ENCODE measurements at regions not wholly inside any gene's neighbourhood (a gene's known extent, or its start where the extent isn't known, plus 50 kb on each side); places are given as distances from the start of the nearest gene placed in this dataset.
A peak's percentile ranks its signal among the peaks of the same experiment; 100 is the strongest.

DNA sequence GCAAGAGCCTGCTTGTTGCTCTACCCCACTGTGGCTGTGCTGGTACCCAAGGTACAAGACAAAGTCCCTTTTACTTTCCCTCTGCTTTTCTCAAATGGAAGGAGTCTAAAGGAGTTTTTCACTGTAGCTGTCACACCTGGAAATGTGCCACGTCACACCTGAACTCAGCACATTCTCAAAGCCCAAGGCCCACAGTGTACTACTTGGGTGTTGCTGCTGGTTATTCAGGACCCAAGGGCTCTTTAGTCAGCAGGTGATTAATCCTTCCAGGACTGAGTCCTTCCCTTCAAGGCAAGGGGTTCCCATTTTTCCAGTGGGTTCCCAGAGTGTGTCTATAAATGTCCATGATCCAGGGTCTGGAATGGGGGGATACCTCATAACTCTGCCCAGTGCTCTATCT, 63.2 kb upstream of the STK39 start:
- Histone ChIP-seq H3K9ac (ENCODE audit: low read length) (no peak overlapping the region), H3K9me3 (ENCODE audit: control insufficient read depth in 1 of 2, insufficient read depth in 1 of 2, low read depth in 1 of 2, low read length in 2 of 2) (no peaks in the 10 kb centered on the region; a peak in 2 of 4 replicates), H4K20me1 (ENCODE audit: insufficient read depth) (no peaks in the 10 kb centered on the region), H3K27me3 (ENCODE audit: insufficient read depth, low read length) (no peaks in the 10 kb centered on the region), H3K27ac (ENCODE audit: low read depth, low read length) (no peak overlapping the region), H3K36me3 (ENCODE audit: control insufficient read depth in 1 of 2, insufficient read depth in 2 of 2, low read length in 2 of 2) (no peaks in the 10 kb centered on the region), H3K4me2 (ENCODE audit: low read length) (no peak overlapping the region), H3K4me1 (ENCODE audit: control insufficient read depth in 1 of 2, insufficient read depth in 2 of 2, low read length in 2 of 2) (no peaks in the 10 kb centered on the region), H2AFZ (ENCODE audit: low read depth, low read length, poor library complexity, severe bottlenecking) (no peak overlapping the region), H3K79me2 (ENCODE audit: insufficient read depth, low read length) (no peaks in the 10 kb centered on the region), H3K4me3 (replicated peaks in 1 of 2; ENCODE audit: low read depth in 1 of 2, low read length in 2 of 2) (no peak overlapping the region), H3K9me2 (ENCODE audit: insufficient read depth) (no peaks in the 10 kb centered on the region; the same call in 1 of the 2 replicates)
- DNase-seq (ENCODE audit: low read depth, low spot score) (no peak), ATAC-seq (no peak)
- CTCF ChIA-PET: interaction anchor here (1.2 kb wide), 1 partner anchor 26 kb away, joined by 4 read pairs; no protein-coding TSS in a partner anchor
- POLR2A ChIA-PET: no interaction called here
- no TSS peak for BruUV-seq (replicated peaks)
- RAD21 ChIA-PET (ENCODE audit: low non-redundant PET in 1 of 2, low total read pairs in 2 of 2, uncharacterized antibody in 2 of 2, unreplicated experiment in 2 of 2): no interaction called here
- intact Hi-C loops (cut with micrococcal nuclease): no loop called here
- TF ChIP-seq RAD21 (IDR thresholded peaks at IDR 0.05; ENCODE audit: low read depth): no peak
- no peak for TF ChIP-seq EZH2 (IDR thresholded peaks at IDR 0.05)
- TF ChIP-seq SP1 (IDR thresholded peaks at IDR 0.05; ENCODE audit: low read depth): no peak
- no peak for TF ChIP-seq JUND (IDR thresholded peaks at IDR 0.05)
- no peak for TF ChIP-seq EZH2phosphoT487 (IDR thresholded peaks at IDR 0.05; ENCODE audit: borderline replicate concordance)
- no peak for TF ChIP-seq FOSL1 (IDR thresholded peaks at IDR 0.05; ENCODE audit: low read depth)
- no peak for TF ChIP-seq POLR2A (IDR thresholded peaks at IDR 0.05; ENCODE audit: borderline replicate concordance, extremely low read depth, insufficient read depth, insufficient read length)
- no peak for TF ChIP-seq EGR1 (IDR thresholded peaks at IDR 0.05; ENCODE audit: low read depth)
- no peak for TF ChIP-seq ELF1 (IDR thresholded peaks at IDR 0.05; ENCODE audit: borderline replicate concordance, low read depth)
- no peak for TF ChIP-seq SRF (IDR thresholded peaks at IDR 0.05; ENCODE audit: low read depth)

GRCh38 chr2:168311261-168311910, 64.0 kb upstream of the STK39 start:
- H3K27me3 ChIP-seq (ENCODE audit: insufficient read depth, low read length): no peaks in the 10 kb centered on the region
- POLR2A ChIA-PET: no interaction called here
- no TSS peak for BruUV-seq (replicated peaks)
- H4K20me1 ChIP-seq (ENCODE audit: insufficient read depth): no peaks in the 10 kb centered on the region
- no peak for ATAC-seq
- intact Hi-C loops (cut with micrococcal nuclease): no loop called here
- CTCF ChIA-PET: interaction anchor here (1.2 kb wide), 1 partner anchor 25 kb away, joined by 4 read pairs; no protein-coding TSS in a partner anchor
- no peaks in the 10 kb centered on the region for H3K4me1 ChIP-seq (ENCODE audit: control insufficient read depth in 1 of 2, insufficient read depth in 2 of 2, low read length in 2 of 2)
- no peak overlapping the region for H3K9ac ChIP-seq (ENCODE audit: low read length)
- peak overlapping the region; percentile 43 for H2AFZ ChIP-seq (ENCODE audit: low read depth, low read length, poor library complexity, severe bottlenecking)
- H3K79me2 ChIP-seq (ENCODE audit: insufficient read depth, low read length): no peaks in the 10 kb centered on the region
- H3K9me2 ChIP-seq (ENCODE audit: insufficient read depth): no peaks in the 10 kb centered on the region; the same call in 1 of the 2 replicates
- H3K4me3 ChIP-seq (replicated peaks in 1 of 2; ENCODE audit: low read depth in 1 of 2, low read length in 2 of 2): no peak overlapping the region
- no peak for DNase-seq (ENCODE audit: low read depth, low spot score)
- H3K36me3 ChIP-seq (ENCODE audit: control insufficient read depth in 1 of 2, insufficient read depth in 2 of 2, low read length in 2 of 2): no peaks in the 10 kb centered on the region
- no peak overlapping the region for H3K4me2 ChIP-seq (ENCODE audit: low read length)
- RAD21 ChIA-PET (ENCODE audit: low non-redundant PET in 1 of 2, low total read pairs in 2 of 2, uncharacterized antibody in 2 of 2, unreplicated experiment in 2 of 2): no interaction called here
- H3K27ac ChIP-seq (ENCODE audit: low read depth, low read length): no peak overlapping the region
- no peaks in the 10 kb centered on the region; a peak in 2 of 4 replicates for H3K9me3 ChIP-seq (ENCODE audit: control insufficient read depth in 1 of 2, insufficient read depth in 1 of 2, low read depth in 1 of 2, low read length in 2 of 2)
- TF ChIP-seq ZFX (IDR thresholded peaks at IDR 0.05): no peak
- TF ChIP-seq JUND (IDR thresholded peaks at IDR 0.05): no peak
- TF ChIP-seq RAD21 (IDR thresholded peaks at IDR 0.05; ENCODE audit: low read depth): no peak
- no peak for TF ChIP-seq CBX3 (IDR thresholded peaks at IDR 0.05; ENCODE audit: low read depth)
- TF ChIP-seq EZH2phosphoT487 (IDR thresholded peaks at IDR 0.05; ENCODE audit: borderline replicate concordance): no peak
- TF ChIP-seq, protein P1, sequence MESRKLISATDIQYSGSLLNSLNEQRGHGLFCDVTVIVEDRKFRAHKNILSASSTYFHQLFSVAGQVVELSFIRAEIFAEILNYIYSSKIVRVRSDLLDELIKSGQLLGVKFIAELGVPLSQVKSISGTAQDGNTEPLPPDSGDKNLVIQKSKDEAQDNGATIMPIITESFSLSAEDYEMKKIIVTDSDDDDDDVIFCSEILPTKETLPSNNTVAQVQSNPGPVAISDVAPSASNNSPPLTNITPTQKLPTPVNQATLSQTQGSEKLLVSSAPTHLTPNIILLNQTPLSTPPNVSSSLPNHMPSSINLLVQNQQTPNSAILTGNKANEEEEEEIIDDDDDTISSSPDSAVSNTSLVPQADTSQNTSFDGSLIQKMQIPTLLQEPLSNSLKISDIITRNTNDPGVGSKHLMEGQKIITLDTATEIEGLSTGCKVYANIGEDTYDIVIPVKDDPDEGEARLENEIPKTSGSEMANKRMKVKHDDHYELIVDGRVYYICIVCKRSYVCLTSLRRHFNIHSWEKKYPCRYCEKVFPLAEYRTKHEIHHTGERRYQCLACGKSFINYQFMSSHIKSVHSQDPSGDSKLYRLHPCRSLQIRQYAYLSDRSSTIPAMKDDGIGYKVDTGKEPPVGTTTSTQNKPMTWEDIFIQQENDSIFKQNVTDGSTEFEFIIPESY (IDR thresholded peaks at IDR 0.05; ENCODE audit: extremely low read depth, insufficient replicate concordance, low read length): no peak
- TF ChIP-seq ZNF274 (IDR thresholded peaks at IDR 0.05; ENCODE audit: low read depth, low read length): no peak
- no peak for TF ChIP-seq SIN3A (IDR thresholded peaks at IDR 0.05; ENCODE audit: low read depth)
- no peak for TF ChIP-seq EGR1 (IDR thresholded peaks at IDR 0.05; ENCODE audit: low read depth)
- no peak for TF ChIP-seq SP1 (IDR thresholded peaks at IDR 0.05; ENCODE audit: low read depth)
- no peak for TF ChIP-seq POLR2A (IDR thresholded peaks at IDR 0.05; ENCODE audit: borderline replicate concordance, extremely low read depth, insufficient read depth, insufficient read length)
- TF ChIP-seq SRF (IDR thresholded peaks at IDR 0.05; ENCODE audit: low read depth): no peak
- no peak for TF ChIP-seq ELF1 (IDR thresholded peaks at IDR 0.05; ENCODE audit: borderline replicate concordance, low read depth)
- TF ChIP-seq FOSL1 (IDR thresholded peaks at IDR 0.05; ENCODE audit: low read depth): no peak
- TF ChIP-seq CEBPB (IDR thresholded peaks at IDR 0.05; ENCODE audit: low read depth): no peak
- no peak for TF ChIP-seq POLR2AphosphoS5 (IDR thresholded peaks at IDR 0.05; ENCODE audit: low read depth, low read length)

Measured in HCT116 (cell line).